ENCODE measurements at regions not wholly inside any gene's neighbourhood (a gene's known extent, or its start where the extent isn't known, plus 50 kb on each side); places are given as distances from the start of the nearest gene placed in this dataset.

GRCh38 chr4:81997313-81997712 is 376.5 kb downstream of the HNRNPD start:
- H4K20me1 ChIP-seq (ENCODE audit: insufficient read depth, low read length) = no peaks in the 10 kb centered on the region
- no peaks in the 10 kb centered on the region for H3K4me1 Mint-ChIP-seq
- no peak overlapping the region for H3K4me2 ChIP-seq (replicated peaks; ENCODE audit: extremely low read depth, low read length, poor library complexity, severe bottlenecking)
- no CpG with 5 or more reads among the region's 2 CpGs for WGBS (ENCODE audit: insufficient coverage)
- H3K9me3 Mint-ChIP-seq = peaks cover 0 to 9% (median 4%) of the 10 kb centered on the region in 7 donors
- peaks cover 5 to 6% of the 10 kb centered on the region in 2 donors for H3K9me3 ChIP-seq (replicated peaks in 1 of 2; ENCODE audit: control insufficient read depth in 1 of 2, insufficient read depth in 1 of 2, low read length in 2 of 2)
- H3K27ac ChIP-seq (ENCODE audit: low read depth in 1 of 2, low read length in 2 of 2) = no peak overlapping the region
- H3K27me3 ChIP-seq (ENCODE audit: control insufficient read depth in 2 of 2, insufficient read depth in 2 of 2, low read length in 2 of 2) = no peaks in the 10 kb centered on the region
- H3K4me3 Mint-ChIP-seq = no peak overlapping the region
- no peak overlapping the region for H3K27ac Mint-ChIP-seq
- intact Hi-C loops (cut with micrococcal nuclease) = no loop called here
- no peak for TF ChIP-seq CTCF (IDR thresholded peaks at IDR 0.05)
- H3K27me3 Mint-ChIP-seq (ENCODE audit: low read depth in 3 of 3) = peaks cover 0 to 2% (median 0%) of the 10 kb centered on the region in 3 donors
- no peaks in the 10 kb centered on the region for H3K36me3 ChIP-seq (replicated peaks in 1 of 2; ENCODE audit: control insufficient read depth in 1 of 2, insufficient read depth in 2 of 2, low read length in 2 of 2)
- no peaks in the 10 kb centered on the region for H3K4me1 ChIP-seq (ENCODE audit: control insufficient read depth in 1 of 2, insufficient read depth in 2 of 2, low read length in 2 of 2)
- H2AFZ ChIP-seq (ENCODE audit: insufficient read depth, low read depth, low read length, poor library complexity, severe bottlenecking) = no peak overlapping the region
- no peak overlapping the region for H3K4me3 ChIP-seq (replicated peaks in 1 of 3; ENCODE audit: low read depth in 2 of 3, low read length in 3 of 3)
- no peak for DNase-seq
- H3K79me2 ChIP-seq (ENCODE audit: insufficient read depth, low read length) = no peaks in the 10 kb centered on the region
- no peaks in the 10 kb centered on the region for H3K36me3 Mint-ChIP-seq
- no peak overlapping the region for H3K9ac ChIP-seq (ENCODE audit: insufficient read depth, low read length, poor library complexity, severe bottlenecking)

GRCh38 chr4:81990898-81991297 is 382.9 kb downstream of the HNRNPD start:
- Histone ChIP-seq H2AFZ (ENCODE audit: insufficient read depth, low read depth, low read length, poor library complexity, severe bottlenecking) (no peak overlapping the region), H3K27ac (ENCODE audit: low read depth in 1 of 2, low read length in 2 of 2) (no peak overlapping the region), H3K79me2 (ENCODE audit: insufficient read depth, low read length) (no peaks in the 10 kb centered on the region), H3K9ac (ENCODE audit: insufficient read depth, low read length, poor library complexity, severe bottlenecking) (no peak overlapping the region), H3K9me3 (replicated peaks in 1 of 2; ENCODE audit: control insufficient read depth in 1 of 2, insufficient read depth in 1 of 2, low read length in 2 of 2) (no peaks in the 10 kb centered on the region), H3K36me3 (replicated peaks in 1 of 2; ENCODE audit: control insufficient read depth in 1 of 2, insufficient read depth in 2 of 2, low read length in 2 of 2) (no peaks in the 10 kb centered on the region), H3K4me3 (replicated peaks in 1 of 3; ENCODE audit: low read depth in 2 of 3, low read length in 3 of 3) (no peak overlapping the region), H3K4me1 (ENCODE audit: control insufficient read depth in 1 of 2, insufficient read depth in 2 of 2, low read length in 2 of 2) (no peaks in the 10 kb centered on the region), H3K4me2 (replicated peaks; ENCODE audit: extremely low read depth, low read length, poor library complexity, severe bottlenecking) (no peak overlapping the region), H4K20me1 (ENCODE audit: insufficient read depth, low read length) (no peaks in the 10 kb centered on the region), H3K27me3 (ENCODE audit: control insufficient read depth in 2 of 2, insufficient read depth in 2 of 2, low read length in 2 of 2) (no peaks in the 10 kb centered on the region)
- no CpG with 5 or more reads among the region's 1 CpG for WGBS (ENCODE audit: insufficient coverage)
- no peaks in the 10 kb centered on the region for H3K4me1 Mint-ChIP-seq
- H3K27ac Mint-ChIP-seq = no peak overlapping the region
- intact Hi-C loops (cut with micrococcal nuclease) = no loop called here
- no peak for TF ChIP-seq CTCF (IDR thresholded peaks at IDR 0.05)
- H3K27me3 Mint-ChIP-seq (ENCODE audit: low read depth in 3 of 3) = peaks cover 0 to 4% (median 4%) of the 10 kb centered on the region in 3 donors
- H3K4me3 Mint-ChIP-seq = no peak overlapping the region
- peaks cover 0 to 4% (median 0%) of the 10 kb centered on the region in 7 donors for H3K9me3 Mint-ChIP-seq
- no peaks in the 10 kb centered on the region for H3K36me3 Mint-ChIP-seq
- no peak for DNase-seq

Measured in CD14-positive monocyte (primary cell).